CD4-positive, alpha-beta T cell (primary cell): ENCODE measurements at regions not wholly inside any gene's neighbourhood (a gene's known extent, or its start where the extent isn't known, plus 50 kb on each side); places are given as distances from the start of the nearest gene placed in this dataset.

Source experiments
- ATAC-seq: fragments of 200-7000 bp; cut with Tn5 transposase; one replicate; pipeline ENCODE4 v1.10.0; 2022; ENCODE audit warnings: mild to moderate bottlenecking; ENCODE audit not compliant: poor library complexity
- CTCF ChIA-PET: fragments of 350-600 bp; sonication (Branson Sonifier 250); formaldehyde crosslinking; loops from one replicate; lab custom pipeline; 2021; ENCODE audit warnings: antibody characterized with exemption, inconsistent platforms; lab: Charles Lee
- POLR2A ChIA-PET: fragments of 350-600 bp; sonication (Branson Sonifier 250); formaldehyde crosslinking; loops from one replicate; lab custom pipeline; 2021; ENCODE audit warnings: antibody characterized with exemption, inconsistent platforms; lab: Charles Lee
- DNase-seq, 14 experiments: peaks; one replicate each; pipeline ENCODE4 v3.0.0-alpha.2; 2013 to 2020; ENCODE audit warnings: mixed read lengths in 2 of 14
- H3K27ac ChIP-seq, 2 donors: one replicate each; pipeline versions ENCODE4 v1.5.1 to v1.7.0; 2013; ENCODE audit warnings: low read length in 2 of 2, low read depth in 1 of 2, mild to moderate bottlenecking in 1 of 2
- H3K27me3 ChIP-seq, 2 experiments: 1 replicate in 1 of 2; 2 replicates in 1 of 2; pipeline versions ENCODE4 v1.6.1 to v1.7.0; 2013; ENCODE audit warnings: low read length in 2 of 2, control low read depth in 1 of 2, mild to moderate bottlenecking in 1 of 2, moderate library complexity in 1 of 2; ENCODE audit not compliant: insufficient read depth in 2 of 2, control insufficient read depth in 1 of 2
- H3K36me3 ChIP-seq: one replicate; pipeline ENCODE4 v1.6.1; 2013; ENCODE audit warnings: low read length, control low read depth; ENCODE audit not compliant: insufficient read depth
- H3K4me1 ChIP-seq: one replicate; pipeline ENCODE4 v1.6.1; 2013; ENCODE audit warnings: low read length, control low read depth; ENCODE audit not compliant: insufficient read depth
- H3K4me3 ChIP-seq: one replicate; pipeline ENCODE4 v1.5.1; 2013; ENCODE audit warnings: mild to moderate bottlenecking, low read length, moderate library complexity
- H3K9me3 ChIP-seq, 2 experiments: 1 replicate in 1 of 2; 2 replicates in 1 of 2; pipeline versions ENCODE4 v1.6.1 to v1.7.0; 2013; ENCODE audit warnings: low read length in 2 of 2, mild to moderate bottlenecking in 2 of 2, control low read depth in 1 of 2, moderate library complexity in 1 of 2; ENCODE audit not compliant: control insufficient read depth in 1 of 2, insufficient read depth in 1 of 2
- H3K27ac Mint-ChIP-seq: one replicate; pipeline ENCODE4 v1.8.0; 2020; ENCODE audit warnings: mixed read lengths
- H3K27me3 Mint-ChIP-seq: one replicate; pipeline ENCODE4 v1.8.0; 2021; ENCODE audit warnings: mixed read lengths
- H3K36me3 Mint-ChIP-seq: one replicate; pipeline ENCODE4 v1.8.0; 2021; ENCODE audit warnings: low read depth, mixed read lengths
- H3K4me1 Mint-ChIP-seq: one replicate; pipeline ENCODE4 v1.8.0; 2021; ENCODE audit warnings: low read depth, mixed read lengths
- H3K4me3 Mint-ChIP-seq: one replicate; pipeline ENCODE4 v1.8.0; 2020; ENCODE audit warnings: mild to moderate bottlenecking, mixed read lengths
- H3K9me3 Mint-ChIP-seq: one replicate; pipeline ENCODE4 v1.8.0; 2020; ENCODE audit warnings: mixed read lengths
- intact Hi-C, 2 experiments: fragments of 100-400 bp; cut with DNase I in 1 of 2; cut with micrococcal nuclease in 1 of 2; formaldehyde crosslinking; loops; one replicate each; pipeline versions ENCODE4 v1.15.1 to v1.9.0; 2023 to 2025; cut with DNase I, micrococcal nuclease
- TF ChIP-seq, protein P1 (sequence below): fragments of 200-600 bp; IDR thresholded peaks from one replicate; pipeline ENCODE4 v1.8.0; 2022; ENCODE audit warnings: antibody characterized with exemption, mild to moderate bottlenecking

DNA sequence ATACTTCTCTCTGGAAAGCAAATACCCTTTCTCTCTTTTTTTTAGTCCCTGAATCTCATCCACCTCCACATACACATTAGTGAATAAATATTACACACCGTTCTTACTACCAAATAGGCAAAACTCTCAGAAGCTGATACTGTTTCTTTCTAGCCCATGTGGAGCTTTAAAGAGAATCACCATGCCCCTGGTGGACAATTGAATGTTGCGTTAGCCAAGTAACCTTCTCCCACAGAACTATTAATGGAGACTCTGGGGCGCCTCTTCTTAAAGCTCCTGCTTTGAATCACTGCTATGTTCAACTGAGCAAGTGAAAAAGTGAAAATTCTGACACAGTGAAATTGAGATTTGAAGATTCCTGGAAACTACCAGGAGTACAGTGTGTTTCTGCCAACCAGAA lies 522.8 kb upstream of the CDH7 start:
- no peak for DNase-seq
- intact Hi-C loops: no loop called here
- no peak overlapping the region for H3K4me3 ChIP-seq
- Mint-ChIP-seq H3K4me1 (no peaks in the 10 kb centered on the region), H3K36me3 (no peaks in the 10 kb centered on the region), H3K4me3 (no peak overlapping the region), H3K9me3 (peaks cover 2% of the 10 kb centered on the region), H3K27me3 (no peaks in the 10 kb centered on the region), H3K27ac (no peak overlapping the region)
- no peak for ATAC-seq
- peaks cover 0 to 4% of the 10 kb centered on the region in 2 experiments for H3K9me3 ChIP-seq
- ChIA-PET POLR2A (no interaction called here), CTCF (no interaction called here)
- H3K27me3 ChIP-seq: no peaks in the 10 kb centered on the region
- no peaks in the 10 kb centered on the region for H3K36me3 ChIP-seq
- no peak overlapping the region for H3K27ac ChIP-seq
- TF ChIP-seq, protein P1, sequence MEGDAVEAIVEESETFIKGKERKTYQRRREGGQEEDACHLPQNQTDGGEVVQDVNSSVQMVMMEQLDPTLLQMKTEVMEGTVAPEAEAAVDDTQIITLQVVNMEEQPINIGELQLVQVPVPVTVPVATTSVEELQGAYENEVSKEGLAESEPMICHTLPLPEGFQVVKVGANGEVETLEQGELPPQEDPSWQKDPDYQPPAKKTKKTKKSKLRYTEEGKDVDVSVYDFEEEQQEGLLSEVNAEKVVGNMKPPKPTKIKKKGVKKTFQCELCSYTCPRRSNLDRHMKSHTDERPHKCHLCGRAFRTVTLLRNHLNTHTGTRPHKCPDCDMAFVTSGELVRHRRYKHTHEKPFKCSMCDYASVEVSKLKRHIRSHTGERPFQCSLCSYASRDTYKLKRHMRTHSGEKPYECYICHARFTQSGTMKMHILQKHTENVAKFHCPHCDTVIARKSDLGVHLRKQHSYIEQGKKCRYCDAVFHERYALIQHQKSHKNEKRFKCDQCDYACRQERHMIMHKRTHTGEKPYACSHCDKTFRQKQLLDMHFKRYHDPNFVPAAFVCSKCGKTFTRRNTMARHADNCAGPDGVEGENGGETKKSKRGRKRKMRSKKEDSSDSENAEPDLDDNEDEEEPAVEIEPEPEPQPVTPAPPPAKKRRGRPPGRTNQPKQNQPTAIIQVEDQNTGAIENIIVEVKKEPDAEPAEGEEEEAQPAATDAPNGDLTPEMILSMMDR: no peak
- H3K4me1 ChIP-seq: no peaks in the 10 kb centered on the region

DNA sequence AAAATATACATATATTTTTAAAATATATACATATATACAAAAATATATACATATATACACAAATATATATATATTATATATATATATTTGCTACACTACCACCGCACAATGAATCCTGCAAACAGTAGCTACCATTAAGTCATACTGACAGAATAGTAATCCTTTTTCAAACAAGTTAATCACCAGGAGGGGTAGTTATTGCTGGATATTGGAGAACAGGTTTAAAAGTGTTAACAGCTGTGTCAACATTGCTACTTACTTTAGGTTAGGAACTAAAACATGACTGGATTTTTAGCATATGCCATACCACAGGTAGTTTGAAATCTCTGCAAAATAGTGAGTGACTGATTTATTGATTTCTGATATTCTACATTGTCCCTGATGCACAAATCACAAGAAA lies 529.1 kb upstream of the CDH7 start:
- ChIA-PET CTCF (no interaction called here), POLR2A (no interaction called here)
- H3K9me3 Mint-ChIP-seq: peaks cover 15% of the 10 kb centered on the region
- Histone ChIP-seq H3K9me3 (peaks cover 0 to 6% of the 10 kb centered on the region in 2 experiments), H3K4me3 (no peak overlapping the region), H3K4me1 (no peaks in the 10 kb centered on the region), H3K36me3 (no peaks in the 10 kb centered on the region), H3K27me3 (no peaks in the 10 kb centered on the region), H3K27ac (no peak overlapping the region)
- ATAC-seq: no peak
- H3K27ac Mint-ChIP-seq: no peak overlapping the region
- TF ChIP-seq, protein P1: no peak
- H3K36me3 Mint-ChIP-seq: no peaks in the 10 kb centered on the region
- no peak overlapping the region for H3K4me3 Mint-ChIP-seq
- intact Hi-C loops: no loop called here
- DNase-seq: no peak
- no peaks in the 10 kb centered on the region for H3K27me3 Mint-ChIP-seq
- H3K4me1 Mint-ChIP-seq: no peaks in the 10 kb centered on the region

DNA sequence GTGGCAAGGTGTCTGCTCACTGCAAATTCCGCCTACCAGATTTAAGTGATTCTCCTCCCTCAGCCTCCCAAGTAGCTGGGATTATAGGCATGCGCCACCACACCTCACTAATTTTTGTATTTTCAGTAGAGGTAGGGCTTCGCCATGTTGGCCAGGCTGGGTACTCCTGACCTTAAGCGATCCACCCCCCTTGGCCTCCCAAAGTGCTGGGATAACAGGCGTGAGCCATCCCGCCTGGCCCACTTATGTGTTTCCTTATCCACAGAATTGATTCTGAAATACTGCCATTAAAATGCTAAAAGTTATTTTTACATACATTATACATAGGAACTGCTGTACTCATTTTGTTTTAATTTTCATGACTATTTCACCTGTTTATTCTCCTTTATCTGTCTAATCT lies 529.7 kb upstream of the CDH7 start:
- TF ChIP-seq, protein P1: no peak
- no peaks in the 10 kb centered on the region for H3K27me3 ChIP-seq
- no peaks in the 10 kb centered on the region for H3K36me3 ChIP-seq
- peaks cover 0 to 6% of the 10 kb centered on the region in 2 experiments for H3K9me3 ChIP-seq
- H3K27ac ChIP-seq: no peak overlapping the region
- H3K4me1 Mint-ChIP-seq: no peaks in the 10 kb centered on the region
- DNase-seq: no peak
- H3K4me1 ChIP-seq: no peaks in the 10 kb centered on the region
- no peaks in the 10 kb centered on the region for H3K36me3 Mint-ChIP-seq
- peaks cover 15% of the 10 kb centered on the region for H3K9me3 Mint-ChIP-seq
- ChIA-PET CTCF (no interaction called here), POLR2A (no interaction called here)
- H3K27ac Mint-ChIP-seq: no peak overlapping the region
- no peak for ATAC-seq
- no peak overlapping the region for H3K4me3 ChIP-seq
- no peaks in the 10 kb centered on the region for H3K27me3 Mint-ChIP-seq
- H3K4me3 Mint-ChIP-seq: no peak overlapping the region
- intact Hi-C loops: no loop called here
